CD4-positive, alpha-beta T cell (primary cell): ENCODE measurements at regions not wholly inside any gene's neighbourhood (a gene's known extent, or its start where the extent isn't known, plus 50 kb on each side); places are given as distances from the start of the nearest gene placed in this dataset.

Source experiments
- ATAC-seq: fragments of 200-7000 bp; cut with Tn5 transposase; one replicate; pipeline ENCODE4 v1.10.0; 2022; ENCODE audit warnings: mild to moderate bottlenecking; ENCODE audit not compliant: poor library complexity
- CTCF ChIA-PET: fragments of 350-600 bp; sonication (Branson Sonifier 250); formaldehyde crosslinking; loops from one replicate; lab custom pipeline; 2021; ENCODE audit warnings: antibody characterized with exemption, inconsistent platforms; lab: Charles Lee
- POLR2A ChIA-PET: fragments of 350-600 bp; sonication (Branson Sonifier 250); formaldehyde crosslinking; loops from one replicate; lab custom pipeline; 2021; ENCODE audit warnings: antibody characterized with exemption, inconsistent platforms; lab: Charles Lee
- DNase-seq, 14 experiments: peaks; one replicate each; pipeline ENCODE4 v3.0.0-alpha.2; 2013 to 2020; ENCODE audit warnings: mixed read lengths in 2 of 14
- H3K27ac ChIP-seq, 2 donors: one replicate each; pipeline versions ENCODE4 v1.5.1 to v1.7.0; 2013; ENCODE audit warnings: low read length in 2 of 2, low read depth in 1 of 2, mild to moderate bottlenecking in 1 of 2
- H3K27me3 ChIP-seq, 2 experiments: 1 replicate in 1 of 2; 2 replicates in 1 of 2; pipeline versions ENCODE4 v1.6.1 to v1.7.0; 2013; ENCODE audit warnings: low read length in 2 of 2, control low read depth in 1 of 2, mild to moderate bottlenecking in 1 of 2, moderate library complexity in 1 of 2; ENCODE audit not compliant: insufficient read depth in 2 of 2, control insufficient read depth in 1 of 2
- H3K36me3 ChIP-seq: one replicate; pipeline ENCODE4 v1.6.1; 2013; ENCODE audit warnings: low read length, control low read depth; ENCODE audit not compliant: insufficient read depth
- H3K4me1 ChIP-seq: one replicate; pipeline ENCODE4 v1.6.1; 2013; ENCODE audit warnings: low read length, control low read depth; ENCODE audit not compliant: insufficient read depth
- H3K4me3 ChIP-seq: one replicate; pipeline ENCODE4 v1.5.1; 2013; ENCODE audit warnings: mild to moderate bottlenecking, low read length, moderate library complexity
- H3K9me3 ChIP-seq, 2 experiments: 1 replicate in 1 of 2; 2 replicates in 1 of 2; pipeline versions ENCODE4 v1.6.1 to v1.7.0; 2013; ENCODE audit warnings: low read length in 2 of 2, mild to moderate bottlenecking in 2 of 2, control low read depth in 1 of 2, moderate library complexity in 1 of 2; ENCODE audit not compliant: control insufficient read depth in 1 of 2, insufficient read depth in 1 of 2
- H3K27ac Mint-ChIP-seq: one replicate; pipeline ENCODE4 v1.8.0; 2020; ENCODE audit warnings: mixed read lengths
- H3K27me3 Mint-ChIP-seq: one replicate; pipeline ENCODE4 v1.8.0; 2021; ENCODE audit warnings: mixed read lengths
- H3K36me3 Mint-ChIP-seq: one replicate; pipeline ENCODE4 v1.8.0; 2021; ENCODE audit warnings: low read depth, mixed read lengths
- H3K4me1 Mint-ChIP-seq: one replicate; pipeline ENCODE4 v1.8.0; 2021; ENCODE audit warnings: low read depth, mixed read lengths
- H3K4me3 Mint-ChIP-seq: one replicate; pipeline ENCODE4 v1.8.0; 2020; ENCODE audit warnings: mild to moderate bottlenecking, mixed read lengths
- H3K9me3 Mint-ChIP-seq: one replicate; pipeline ENCODE4 v1.8.0; 2020; ENCODE audit warnings: mixed read lengths
- intact Hi-C, 2 experiments: fragments of 100-400 bp; cut with DNase I in 1 of 2; cut with micrococcal nuclease in 1 of 2; formaldehyde crosslinking; loops; one replicate each; pipeline versions ENCODE4 v1.15.1 to v1.9.0; 2023 to 2025; cut with DNase I, micrococcal nuclease
- TF ChIP-seq, protein P1 (sequence below): fragments of 200-600 bp; IDR thresholded peaks from one replicate; pipeline ENCODE4 v1.8.0; 2022; ENCODE audit warnings: antibody characterized with exemption, mild to moderate bottlenecking

DNA sequence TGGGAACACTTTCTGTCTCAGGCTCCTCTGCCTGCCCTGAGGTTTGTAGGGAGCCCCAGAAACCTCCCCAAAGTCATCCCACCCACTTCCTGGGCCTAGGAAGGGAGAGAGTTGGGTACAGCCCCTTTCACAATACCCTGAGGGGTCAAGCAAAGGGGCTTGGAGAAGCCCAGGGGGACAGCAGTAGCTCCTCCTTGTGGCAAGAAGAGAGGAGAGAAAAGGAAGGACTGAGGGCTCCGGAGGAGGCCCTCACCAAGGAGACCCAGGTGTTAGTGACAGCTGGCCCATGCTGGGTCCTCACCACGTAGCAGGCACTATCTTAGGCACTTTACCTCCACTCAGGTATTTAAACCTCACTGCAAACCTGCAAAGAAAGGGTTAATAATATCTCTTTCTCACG lies 112.8 kb downstream of the IRX5 start:
- DNase-seq (no peak), ATAC-seq (no peak)
- no peaks in the 10 kb centered on the region for H3K36me3 Mint-ChIP-seq
- intact Hi-C loops, result no loop called here
- ChIA-PET CTCF (no interaction called here), POLR2A (no interaction called here)
- no peak overlapping the region for H3K4me3 Mint-ChIP-seq
- TF ChIP-seq, protein P1, sequence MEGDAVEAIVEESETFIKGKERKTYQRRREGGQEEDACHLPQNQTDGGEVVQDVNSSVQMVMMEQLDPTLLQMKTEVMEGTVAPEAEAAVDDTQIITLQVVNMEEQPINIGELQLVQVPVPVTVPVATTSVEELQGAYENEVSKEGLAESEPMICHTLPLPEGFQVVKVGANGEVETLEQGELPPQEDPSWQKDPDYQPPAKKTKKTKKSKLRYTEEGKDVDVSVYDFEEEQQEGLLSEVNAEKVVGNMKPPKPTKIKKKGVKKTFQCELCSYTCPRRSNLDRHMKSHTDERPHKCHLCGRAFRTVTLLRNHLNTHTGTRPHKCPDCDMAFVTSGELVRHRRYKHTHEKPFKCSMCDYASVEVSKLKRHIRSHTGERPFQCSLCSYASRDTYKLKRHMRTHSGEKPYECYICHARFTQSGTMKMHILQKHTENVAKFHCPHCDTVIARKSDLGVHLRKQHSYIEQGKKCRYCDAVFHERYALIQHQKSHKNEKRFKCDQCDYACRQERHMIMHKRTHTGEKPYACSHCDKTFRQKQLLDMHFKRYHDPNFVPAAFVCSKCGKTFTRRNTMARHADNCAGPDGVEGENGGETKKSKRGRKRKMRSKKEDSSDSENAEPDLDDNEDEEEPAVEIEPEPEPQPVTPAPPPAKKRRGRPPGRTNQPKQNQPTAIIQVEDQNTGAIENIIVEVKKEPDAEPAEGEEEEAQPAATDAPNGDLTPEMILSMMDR, result no peak
- peaks cover 0 to 12% of the 10 kb centered on the region in 2 experiments for H3K9me3 ChIP-seq
- H3K27me3 Mint-ChIP-seq, result peaks cover 5% of the 10 kb centered on the region
- no peaks in the 10 kb centered on the region for H3K9me3 Mint-ChIP-seq
- no peaks in the 10 kb centered on the region for H3K4me1 Mint-ChIP-seq
- no peak overlapping the region for H3K27ac ChIP-seq
- H3K27me3 ChIP-seq, result no peaks in the 10 kb centered on the region
- H3K4me1 ChIP-seq, result no peaks in the 10 kb centered on the region
- no peak overlapping the region for H3K27ac Mint-ChIP-seq
- H3K36me3 ChIP-seq, result no peaks in the 10 kb centered on the region
- H3K4me3 ChIP-seq, result no peak overlapping the region

DNA sequence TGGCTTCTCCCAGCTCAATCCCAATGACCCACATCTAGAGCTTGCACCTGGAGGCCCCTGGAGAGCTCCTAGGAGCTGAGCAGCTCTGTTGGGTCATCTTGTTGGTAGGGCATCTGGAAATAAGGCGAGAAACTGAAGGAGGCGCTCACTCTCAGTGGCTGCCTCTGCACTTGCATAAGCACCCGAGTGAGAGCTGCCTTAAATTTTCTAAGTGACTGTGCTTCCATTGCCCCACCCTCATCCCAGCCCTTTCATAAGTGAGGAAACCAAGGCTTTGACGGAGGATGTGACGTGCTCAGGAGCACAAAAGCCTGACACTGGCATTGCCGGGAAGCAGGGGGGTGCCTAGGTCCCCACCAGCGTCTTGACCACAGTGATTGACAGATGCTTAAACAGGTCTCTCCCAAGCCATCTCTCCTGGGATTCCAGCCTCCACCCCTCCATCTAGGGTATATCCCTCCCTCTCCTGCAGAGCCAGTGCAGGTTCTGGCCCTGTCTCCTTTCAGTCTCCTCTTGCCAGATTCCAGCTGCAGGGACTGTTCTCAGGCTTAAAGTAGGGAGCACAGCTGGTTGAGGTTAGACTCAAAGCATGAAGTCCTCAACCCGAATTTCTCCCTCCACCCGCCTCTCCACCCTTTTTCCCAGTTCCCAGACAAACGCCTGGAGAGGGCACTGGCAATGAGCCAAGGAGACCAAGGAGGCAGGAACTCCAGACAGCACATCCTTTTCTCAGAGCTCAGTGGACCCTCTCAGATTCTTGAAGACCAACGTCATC lies 113.7 kb downstream of the IRX5 start:
- Mint-ChIP-seq H3K27me3 (peaks cover 5% of the 10 kb centered on the region), H3K4me1 (no peaks in the 10 kb centered on the region), H3K27ac (no peak overlapping the region), H3K9me3 (no peaks in the 10 kb centered on the region), H3K4me3 (no peak overlapping the region), H3K36me3 (no peaks in the 10 kb centered on the region)
- H3K27ac ChIP-seq, result no peak overlapping the region
- H3K9me3 ChIP-seq, result peaks cover 0 to 12% of the 10 kb centered on the region in 2 experiments
- DNase-seq (no peak), ATAC-seq (no peak)
- CTCF ChIA-PET, result no interaction called here
- no peaks in the 10 kb centered on the region for H3K4me1 ChIP-seq
- POLR2A ChIA-PET, result no interaction called here
- H3K27me3 ChIP-seq, result no peaks in the 10 kb centered on the region
- TF ChIP-seq, protein P1, result no peak
- H3K4me3 ChIP-seq, result no peak overlapping the region
- no peaks in the 10 kb centered on the region for H3K36me3 ChIP-seq
- intact Hi-C loops, result no loop called here

DNA sequence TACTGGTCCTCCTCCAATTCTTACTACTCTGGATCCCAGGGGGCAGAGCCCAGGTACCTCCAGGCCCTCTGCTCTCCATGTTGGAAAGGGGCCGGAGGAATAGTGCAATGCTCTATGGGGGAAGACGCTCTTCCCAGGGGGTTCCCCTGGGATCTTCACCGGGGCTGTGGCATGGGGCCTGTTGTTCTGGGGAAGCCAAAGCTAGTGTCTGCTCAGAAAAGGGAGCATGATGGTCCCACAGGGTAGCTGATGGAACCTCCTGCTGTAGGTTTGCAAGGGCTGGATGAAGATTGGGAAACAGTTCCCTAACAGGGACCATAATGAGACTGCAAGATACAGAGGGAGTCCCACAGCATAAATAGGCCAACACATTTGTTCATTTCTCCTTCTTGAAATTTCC lies 114.7 kb downstream of the IRX5 start:
- H3K27ac Mint-ChIP-seq, result no peak overlapping the region
- CTCF ChIA-PET, result no interaction called here
- Histone ChIP-seq H3K4me3 (no peak overlapping the region), H3K27me3 (no peaks in the 10 kb centered on the region), H3K36me3 (no peaks in the 10 kb centered on the region), H3K9me3 (peaks cover 0 to 12% of the 10 kb centered on the region in 2 experiments), H3K4me1 (no peaks in the 10 kb centered on the region), H3K27ac (no peak overlapping the region)
- no peaks in the 10 kb centered on the region for H3K36me3 Mint-ChIP-seq
- DNase-seq (no peak), ATAC-seq (no peak)
- H3K9me3 Mint-ChIP-seq, result no peaks in the 10 kb centered on the region
- H3K27me3 Mint-ChIP-seq, result peaks cover 6% of the 10 kb centered on the region
- TF ChIP-seq, protein P1, result no peak
- POLR2A ChIA-PET, result no interaction called here
- H3K4me3 Mint-ChIP-seq, result no peak overlapping the region
- intact Hi-C loops, result no loop called here
- no peaks in the 10 kb centered on the region for H3K4me1 Mint-ChIP-seq
